ENCODE measurements at regions not wholly inside any gene's neighbourhood (a gene's known extent, or its start where the extent isn't known, plus 50 kb on each side); places are given as distances from the start of the nearest gene placed in this dataset.
"Not testable (repeated sequence)": the region's sequence is repeated elsewhere in the genome, so short reads cannot be mapped to it uniquely, and the experiment has no call there.

DNA sequence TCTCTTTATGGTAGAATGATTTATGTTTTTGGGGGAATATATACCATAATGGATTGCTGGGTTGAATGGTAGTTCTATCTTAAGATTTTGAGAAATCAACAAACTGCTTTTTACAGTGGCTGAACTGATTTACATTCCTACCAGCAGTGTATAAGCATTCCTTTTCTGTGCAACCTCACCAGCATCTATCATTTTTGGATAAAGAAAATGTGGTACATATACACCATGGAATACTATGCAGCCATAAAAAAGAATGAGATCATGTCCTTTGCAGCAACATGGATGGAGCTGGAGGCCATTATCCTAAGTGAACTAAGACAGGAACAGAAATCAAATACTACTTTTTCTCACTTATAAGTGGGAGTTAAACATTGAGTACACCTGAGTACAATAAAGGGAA, 746.4 kb downstream of the MAT2B start:
- TF ChIP-seq, protein P1, sequence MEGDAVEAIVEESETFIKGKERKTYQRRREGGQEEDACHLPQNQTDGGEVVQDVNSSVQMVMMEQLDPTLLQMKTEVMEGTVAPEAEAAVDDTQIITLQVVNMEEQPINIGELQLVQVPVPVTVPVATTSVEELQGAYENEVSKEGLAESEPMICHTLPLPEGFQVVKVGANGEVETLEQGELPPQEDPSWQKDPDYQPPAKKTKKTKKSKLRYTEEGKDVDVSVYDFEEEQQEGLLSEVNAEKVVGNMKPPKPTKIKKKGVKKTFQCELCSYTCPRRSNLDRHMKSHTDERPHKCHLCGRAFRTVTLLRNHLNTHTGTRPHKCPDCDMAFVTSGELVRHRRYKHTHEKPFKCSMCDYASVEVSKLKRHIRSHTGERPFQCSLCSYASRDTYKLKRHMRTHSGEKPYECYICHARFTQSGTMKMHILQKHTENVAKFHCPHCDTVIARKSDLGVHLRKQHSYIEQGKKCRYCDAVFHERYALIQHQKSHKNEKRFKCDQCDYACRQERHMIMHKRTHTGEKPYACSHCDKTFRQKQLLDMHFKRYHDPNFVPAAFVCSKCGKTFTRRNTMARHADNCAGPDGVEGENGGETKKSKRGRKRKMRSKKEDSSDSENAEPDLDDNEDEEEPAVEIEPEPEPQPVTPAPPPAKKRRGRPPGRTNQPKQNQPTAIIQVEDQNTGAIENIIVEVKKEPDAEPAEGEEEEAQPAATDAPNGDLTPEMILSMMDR (IDR thresholded peaks at IDR 0.05) = not testable (repeated sequence)
- TF ChIP-seq POLR2A (IDR thresholded peaks at IDR 0.05) = not testable (repeated sequence)
